Right atrium auricular region (tissue), 2 donors: ENCODE measurements at regions not wholly inside any gene's neighbourhood (a gene's known extent, or its start where the extent isn't known, plus 50 kb on each side); places are given as distances from the start of the nearest gene placed in this dataset.

Source experiments
- DNase-seq: peaks from one replicate; pipeline ENCODE4 v3.0.0-alpha.2; 2019; ENCODE audit warnings: low spot score
- H3K27ac ChIP-seq, 2 donors: fragments of 200-600 bp; sonication (generic); 1 replicate in 1 of 2; 2 replicates in 1 of 2; pipeline ENCODE4 v1.5.1; 2016 to 2019
- H3K27me3 ChIP-seq, 2 donors: fragments of 200-600 bp; sonication (generic); one replicate each; pipeline versions ENCODE4 v1.5.1 to v1.6.0; 2017 to 2019
- H3K36me3 ChIP-seq: fragments of 200-600 bp; sonication (generic); one replicate; pipeline ENCODE4 v1.5.1; 2016
- H3K4me1 ChIP-seq, 2 donors: fragments of 200-600 bp; sonication (generic); one replicate each; pipeline versions ENCODE4 v1.5.1 to v1.6.0; 2017 to 2019
- H3K4me3 ChIP-seq, 2 donors: fragments of 200-600 bp; sonication (generic); 1 replicate in 1 of 2; 2 replicates in 1 of 2; pipeline ENCODE4 v1.5.1; 2017 to 2019; ENCODE audit warnings: mild to moderate bottlenecking in 1 of 2, moderate library complexity in 1 of 2
- H3K9me3 ChIP-seq, 2 donors: fragments of 200-600 bp; sonication (generic); one replicate each; pipeline ENCODE4 v1.5.1; 2019
- TF ChIP-seq, protein P1 (sequence below), 2 donors: fragments of 200-600 bp; sonication (generic); IDR thresholded peaks; one replicate each; pipeline ENCODE4 v1.5.1; 2019; ENCODE audit warnings: antibody characterized with exemption in 2 of 2

DNA sequence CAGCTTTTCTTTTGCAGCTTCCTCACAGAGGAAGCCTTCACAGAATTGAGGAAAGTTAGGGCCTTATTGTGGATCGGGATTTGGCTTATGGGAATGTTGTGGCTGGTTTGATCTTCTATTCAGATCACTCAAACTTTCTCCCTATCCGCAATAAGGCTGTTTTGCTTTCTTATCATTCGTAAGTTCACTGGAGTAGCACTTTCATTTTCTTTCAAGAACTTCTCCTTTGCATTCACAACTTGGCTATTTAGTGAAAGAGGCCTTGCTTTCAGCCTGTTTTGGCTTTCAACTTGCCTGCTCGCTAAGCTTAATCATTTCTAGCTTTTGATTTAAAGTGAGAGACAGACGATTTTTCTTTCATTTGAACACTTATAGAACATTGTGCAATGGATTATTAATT lies 181.9 kb upstream of the B3GALT2 start:
- Histone ChIP-seq H3K4me3 (no peak overlapping the region), H3K9me3 (no peaks in the 10 kb centered on the region), H3K27me3 (no peaks in the 10 kb centered on the region), H3K27ac (no peak overlapping the region), H3K36me3 (no peaks in the 10 kb centered on the region), H3K4me1 (no peaks in the 10 kb centered on the region)
- TF ChIP-seq, protein P1, sequence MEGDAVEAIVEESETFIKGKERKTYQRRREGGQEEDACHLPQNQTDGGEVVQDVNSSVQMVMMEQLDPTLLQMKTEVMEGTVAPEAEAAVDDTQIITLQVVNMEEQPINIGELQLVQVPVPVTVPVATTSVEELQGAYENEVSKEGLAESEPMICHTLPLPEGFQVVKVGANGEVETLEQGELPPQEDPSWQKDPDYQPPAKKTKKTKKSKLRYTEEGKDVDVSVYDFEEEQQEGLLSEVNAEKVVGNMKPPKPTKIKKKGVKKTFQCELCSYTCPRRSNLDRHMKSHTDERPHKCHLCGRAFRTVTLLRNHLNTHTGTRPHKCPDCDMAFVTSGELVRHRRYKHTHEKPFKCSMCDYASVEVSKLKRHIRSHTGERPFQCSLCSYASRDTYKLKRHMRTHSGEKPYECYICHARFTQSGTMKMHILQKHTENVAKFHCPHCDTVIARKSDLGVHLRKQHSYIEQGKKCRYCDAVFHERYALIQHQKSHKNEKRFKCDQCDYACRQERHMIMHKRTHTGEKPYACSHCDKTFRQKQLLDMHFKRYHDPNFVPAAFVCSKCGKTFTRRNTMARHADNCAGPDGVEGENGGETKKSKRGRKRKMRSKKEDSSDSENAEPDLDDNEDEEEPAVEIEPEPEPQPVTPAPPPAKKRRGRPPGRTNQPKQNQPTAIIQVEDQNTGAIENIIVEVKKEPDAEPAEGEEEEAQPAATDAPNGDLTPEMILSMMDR (IDR thresholded peaks at IDR 0.05) = no peak
- DNase-seq = no peak

GRCh38 chr1:193367863-193368262 lies 181.4 kb upstream of the B3GALT2 start:
- Histone ChIP-seq H3K27me3 (no peaks in the 10 kb centered on the region), H3K27ac (no peak overlapping the region), H3K4me3 (no peak overlapping the region), H3K4me1 (no peaks in the 10 kb centered on the region), H3K9me3 (no peaks in the 10 kb centered on the region), H3K36me3 (no peaks in the 10 kb centered on the region)
- TF ChIP-seq, protein P1 (IDR thresholded peaks at IDR 0.05) = no peak
- no peak for DNase-seq

DNA sequence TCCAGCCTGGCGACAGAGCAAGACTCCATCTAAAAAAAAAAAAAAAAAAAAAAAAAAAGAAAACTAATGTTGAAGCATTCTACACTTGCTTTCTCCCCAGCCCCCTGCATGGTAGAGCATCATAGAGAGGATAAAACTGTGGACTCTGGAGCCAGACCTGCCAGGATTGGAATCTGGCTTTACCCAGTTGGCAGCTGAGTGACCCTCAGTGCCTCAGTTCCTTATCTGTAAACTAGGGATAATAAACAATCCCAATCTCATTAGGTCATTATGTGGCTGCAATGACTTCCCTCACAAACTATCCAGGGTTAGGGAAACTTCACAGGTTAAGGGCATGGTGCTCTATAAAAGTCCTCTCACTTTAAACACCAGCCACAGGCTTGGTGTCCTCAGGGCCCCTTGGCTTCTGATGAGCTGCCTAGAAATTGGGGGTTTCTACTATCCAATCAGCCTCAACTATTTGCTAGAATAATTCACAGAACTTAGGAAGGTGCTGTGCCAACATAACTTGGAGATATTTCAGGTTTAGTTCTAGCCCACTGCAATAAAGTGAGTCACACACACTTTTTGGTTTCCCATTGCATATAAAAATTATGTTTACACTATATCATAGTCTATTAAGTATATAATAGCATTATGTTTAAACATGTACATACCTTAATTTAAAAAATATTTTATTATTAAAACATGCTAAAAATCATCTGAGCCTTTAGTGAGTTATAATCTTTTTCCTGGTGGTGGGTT lies 180.5 kb upstream of the B3GALT2 start:
- H3K27ac ChIP-seq = no peak overlapping the region
- H3K36me3 ChIP-seq = no peaks in the 10 kb centered on the region
- no peaks in the 10 kb centered on the region for H3K27me3 ChIP-seq
- no peak overlapping the region for H3K4me3 ChIP-seq
- H3K9me3 ChIP-seq = no peaks in the 10 kb centered on the region
- TF ChIP-seq, protein P1 (IDR thresholded peaks at IDR 0.05) = no peak
- DNase-seq = no peak
- H3K4me1 ChIP-seq = no peaks in the 10 kb centered on the region

GRCh38 chr1:193365966-193366365 lies 179.6 kb upstream of the B3GALT2 start:
- Histone ChIP-seq H3K9me3 (no peaks in the 10 kb centered on the region), H3K27me3 (no peaks in the 10 kb centered on the region), H3K36me3 (no peaks in the 10 kb centered on the region), H3K27ac (no peak overlapping the region), H3K4me3 (no peak overlapping the region), H3K4me1 (no peaks in the 10 kb centered on the region)
- DNase-seq = no peak
- TF ChIP-seq, protein P1 (IDR thresholded peaks at IDR 0.05) = no peak

DNA sequence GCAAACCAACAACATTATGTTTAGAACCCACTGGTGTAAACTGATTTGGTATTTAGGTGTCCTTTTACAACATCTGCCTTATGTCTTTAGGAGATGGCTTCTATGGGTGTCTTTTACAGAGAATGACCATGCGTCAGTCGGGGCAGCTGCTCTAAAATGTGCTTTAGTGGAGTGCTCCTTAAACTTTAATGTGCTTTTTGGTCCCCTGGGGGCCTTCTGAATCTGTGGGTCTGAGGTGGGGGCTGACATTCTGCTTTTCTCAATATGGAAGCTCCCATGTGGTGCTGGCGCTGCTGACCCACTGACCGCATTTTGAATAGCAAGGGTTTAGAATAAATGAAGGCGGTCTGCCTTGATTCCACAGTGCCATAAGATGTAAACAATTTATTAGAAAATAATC lies 173.2 kb upstream of the B3GALT2 start:
- Histone ChIP-seq H3K27me3 (no peaks in the 10 kb centered on the region), H3K4me1 (peaks cover 0 to 10% of the 10 kb centered on the region in 2 donors), H3K4me3 (no peak overlapping the region), H3K36me3 (no peaks in the 10 kb centered on the region), H3K9me3 (no peaks in the 10 kb centered on the region), H3K27ac (no peak overlapping the region)
- TF ChIP-seq, protein P1 (IDR thresholded peaks at IDR 0.05) = no peak
- no peak for DNase-seq

GRCh38 chr1:193358419-193358818 lies 172.0 kb upstream of the B3GALT2 start:
- no peaks in the 10 kb centered on the region for H3K27me3 ChIP-seq
- TF ChIP-seq, protein P1 (IDR thresholded peaks at IDR 0.05) = no peak
- no peak overlapping the region for H3K4me3 ChIP-seq
- peaks cover 0 to 10% of the 10 kb centered on the region in 2 donors for H3K4me1 ChIP-seq
- no peaks in the 10 kb centered on the region for H3K36me3 ChIP-seq
- DNase-seq = no peak
- H3K9me3 ChIP-seq = no peaks in the 10 kb centered on the region
- no peak overlapping the region for H3K27ac ChIP-seq
